Left lobe of liver (tissue), 2 donors: ENCODE measurements at regions not wholly inside any gene's neighbourhood (a gene's known extent, or its start where the extent isn't known, plus 50 kb on each side); places are given as distances from the start of the nearest gene placed in this dataset.
"Not testable (repeated sequence)": the region's sequence is repeated elsewhere in the genome, so short reads cannot be mapped to it uniquely, and the experiment has no call there.

Experiments
- ATAC-seq: fragments of 200-7000 bp; cut with Tn5 transposase; one replicate; pipeline ENCODE4 v1.9.1; 2020; ENCODE audit warnings: mild to moderate bottlenecking, moderate library complexity
- DNase-seq: peaks from one replicate; pipeline ENCODE4 v3.0.0-alpha.2; 2020; ENCODE audit warnings: low spot score
- donor health status: DM: no; HTN: no; CAD: no; lungs with moderate emphysema.
- donor health status: DM: no; HTN: yes; CAD: no.

- ATAC-seq, result peak; percentile 85
- DNase-seq, result peak; percentile 52
Measured at GRCh38 chr10:108582387-108582786, 1340.9 kb downstream of the XPNPEP1 start.

- DNase-seq (no peak), ATAC-seq (peak; percentile 84)
Measured at GRCh38 chr10:108578258-108578657, 1345.1 kb downstream of the XPNPEP1 start.

GRCh38 chr10:108574233-108574632 is 1349.1 kb downstream of the XPNPEP1 start:
- no peak for DNase-seq
- ATAC-seq, result no peak

DNA sequence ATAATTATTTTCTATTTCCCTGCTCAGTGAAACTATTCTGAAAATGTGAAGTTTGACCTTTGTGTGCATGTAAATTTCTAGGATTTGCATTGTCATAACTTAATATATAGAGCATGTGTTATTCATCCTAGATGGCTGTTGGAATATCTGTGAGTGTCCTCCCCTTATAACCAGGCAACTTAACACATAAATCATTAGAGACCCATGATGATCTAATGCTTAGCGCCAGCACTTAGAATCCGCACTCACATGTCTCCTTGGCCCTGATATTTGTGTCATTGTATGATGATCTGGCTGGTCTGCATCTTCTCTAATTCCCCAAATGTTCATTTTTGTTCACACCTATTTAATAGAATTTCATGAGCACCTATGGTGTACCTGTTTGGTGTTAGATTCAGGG is 1354.5 kb downstream of the XPNPEP1 start:
- no peak for ATAC-seq
- no peak for DNase-seq

- ATAC-seq (no peak), DNase-seq (no peak)
Measured at GRCh38 chr10:108567899-108568752, 1355.2 kb downstream of the XPNPEP1 start.

GRCh38 chr10:108566316-108567107 is 1356.8 kb downstream of the XPNPEP1 start:
- no peak for DNase-seq
- no peak for ATAC-seq

- ATAC-seq (no peak), DNase-seq (no peak)
Measured at GRCh38 chr10:108562105-108562504, 1361.2 kb downstream of the XPNPEP1 start.

- peak; percentile 70 for ATAC-seq
- no peak for DNase-seq
Measured at GRCh38 chr10:108561649-108562048, 1361.7 kb downstream of the XPNPEP1 start.

- DNase-seq (no peak), ATAC-seq (no peak)
Measured at GRCh38 chr10:108560488-108560887, 1362.8 kb downstream of the XPNPEP1 start.

GRCh38 chr10:108556186-108556585 is 1367.1 kb downstream of the XPNPEP1 start:
- DNase-seq (no peak), ATAC-seq (no peak)

DNA sequence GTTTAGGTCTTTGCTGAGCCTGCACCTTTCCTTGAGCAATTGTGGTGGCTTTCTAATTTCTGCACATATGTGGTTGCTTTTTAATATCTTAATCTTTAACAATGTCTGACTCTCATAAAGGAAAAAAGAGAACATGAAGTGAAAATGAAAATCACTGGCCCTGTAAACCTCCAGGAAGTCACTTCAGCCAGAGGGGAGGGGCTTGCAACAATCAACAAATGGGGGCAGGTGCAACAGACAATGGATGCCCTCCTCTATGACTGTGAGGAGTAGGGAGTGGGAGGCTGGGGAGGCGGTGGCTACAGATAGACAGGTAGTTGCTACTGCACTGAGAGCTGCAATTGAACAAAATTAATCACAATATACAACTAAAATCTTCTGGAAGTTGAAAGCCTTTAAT is 1377.4 kb downstream of the XPNPEP1 start:
- DNase-seq (no peak), ATAC-seq (no peak)

- ATAC-seq, result peak; percentile 98
Measured at GRCh38 chr10:108544500-108545120, 1378.7 kb downstream of the XPNPEP1 start.

GRCh38 chr10:108533551-108533950 is 1369.0 kb upstream of the SORCS1 start:
- not testable (repeated sequence) for ATAC-seq, DNase-seq

More at GRCh38 chr10:108544500-108545120, 1378.7 kb downstream of the XPNPEP1 start:
- DNase-seq, result peak; percentile 73

- DNase-seq, result no peak
Measured at GRCh38 chr10:108523016-108523800, 1358.7 kb upstream of the SORCS1 start.

GRCh38 chr10:108521827-108522492 is 1357.5 kb upstream of the SORCS1 start:
- no peak for ATAC-seq
- DNase-seq, result no peak

More at GRCh38 chr10:108523016-108523800, 1358.7 kb upstream of the SORCS1 start:
- no peak for ATAC-seq

DNA sequence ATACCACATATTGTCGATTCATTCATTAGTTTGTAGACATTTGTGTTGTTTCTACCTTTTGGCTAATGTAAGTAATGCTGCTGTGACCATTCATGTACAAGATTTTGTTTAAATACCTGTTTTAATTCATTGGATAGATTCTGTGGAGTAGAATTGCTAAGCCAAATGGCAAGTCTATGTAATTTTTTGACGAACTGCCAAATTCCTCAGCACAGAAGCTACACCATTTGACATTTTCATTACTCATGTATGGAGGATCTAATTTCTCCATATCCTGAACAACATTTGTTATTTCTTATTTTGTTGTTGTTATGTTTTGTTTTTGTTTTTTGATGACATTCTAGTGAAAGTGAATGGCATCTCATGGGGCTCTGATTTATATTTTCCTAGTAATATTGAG is 1351.3 kb upstream of the SORCS1 start:
- ATAC-seq (no peak), DNase-seq (no peak)

GRCh38 chr10:108500396-108500795 is 1335.9 kb upstream of the SORCS1 start:
- ATAC-seq (no peak), DNase-seq (no peak)

DNA sequence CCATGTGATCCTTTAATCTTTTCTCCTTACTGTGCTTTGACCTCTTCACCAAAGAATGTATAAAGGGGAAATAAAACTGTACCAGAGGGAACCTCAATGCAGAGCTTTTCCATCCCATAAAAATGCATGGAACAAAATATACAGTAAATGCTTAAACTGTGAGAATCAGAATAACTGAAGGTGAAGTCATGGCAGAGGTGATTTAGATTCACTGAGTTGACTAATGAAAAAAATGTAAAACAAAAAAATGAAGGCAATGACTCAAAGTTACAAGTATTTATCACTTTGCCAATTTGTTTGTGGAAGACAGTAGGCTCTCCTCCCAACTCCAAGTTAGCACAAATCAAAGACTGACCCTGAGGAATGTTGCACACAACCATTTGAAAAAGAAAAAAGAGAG is 1331.6 kb upstream of the SORCS1 start:
- no peak for DNase-seq
- no peak for ATAC-seq

- DNase-seq (no peak), ATAC-seq (no peak)
Measured at GRCh38 chr10:108490944-108491343, 1326.4 kb upstream of the SORCS1 start.

GRCh38 chr10:108471420-108471819 is 1306.9 kb upstream of the SORCS1 start:
- ATAC-seq, result no peak

More at GRCh38 chr10:108471420-108471819, 1306.9 kb upstream of the SORCS1 start:
- no peak for DNase-seq
